NCI-H82 (cell line): ENCODE measurements at regions not wholly inside any gene's neighbourhood (a gene's known extent, or its start where the extent isn't known, plus 50 kb on each side); places are given as distances from the start of the nearest gene placed in this dataset.

ENCODE experiments used
- DNase-seq: peaks from one replicate; lab custom pipeline; 2025; lab: John Stamatoyannopoulos, UW

DNA sequence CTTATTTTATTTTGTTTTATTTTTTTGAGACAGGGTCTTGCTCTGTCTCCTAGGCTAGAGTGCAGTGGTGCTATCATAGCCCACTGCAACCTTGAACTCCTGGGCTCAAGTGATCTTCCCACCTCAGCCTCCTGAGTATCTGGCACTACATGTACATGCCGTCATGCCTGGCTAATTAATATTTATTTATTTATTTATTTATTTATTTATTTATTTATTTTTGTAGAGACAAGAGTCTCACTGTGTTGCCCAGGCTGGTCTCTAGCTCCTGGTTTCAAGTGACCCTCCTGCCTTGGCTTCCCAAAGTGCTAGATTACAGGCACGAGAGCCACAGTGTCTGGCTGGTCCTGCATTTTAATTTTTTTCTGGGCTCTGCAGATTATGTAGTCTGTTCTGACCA is 84.9 kb upstream of the BCOR start:
- no peak for DNase-seq

DNA sequence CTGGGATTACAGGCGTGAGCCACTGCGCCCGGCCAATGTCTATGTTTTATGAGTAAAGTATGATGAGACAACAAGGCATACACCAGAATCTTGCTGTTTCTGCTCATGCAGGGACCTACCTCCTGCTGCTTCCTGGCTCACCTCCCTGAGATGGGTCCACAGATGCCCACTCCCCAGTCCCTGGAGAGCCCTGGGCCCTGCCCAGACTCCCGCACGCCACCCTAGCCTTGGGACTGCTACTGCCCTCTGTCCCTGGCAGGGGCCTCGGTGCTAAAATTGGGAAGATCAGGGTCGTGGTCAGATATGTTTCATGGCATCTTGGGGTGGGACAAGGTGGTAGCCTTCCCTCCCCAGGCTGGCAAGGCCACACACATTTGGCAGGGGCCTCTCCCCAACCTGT is 84.3 kb upstream of the BCOR start:
- no peak for DNase-seq

DNA sequence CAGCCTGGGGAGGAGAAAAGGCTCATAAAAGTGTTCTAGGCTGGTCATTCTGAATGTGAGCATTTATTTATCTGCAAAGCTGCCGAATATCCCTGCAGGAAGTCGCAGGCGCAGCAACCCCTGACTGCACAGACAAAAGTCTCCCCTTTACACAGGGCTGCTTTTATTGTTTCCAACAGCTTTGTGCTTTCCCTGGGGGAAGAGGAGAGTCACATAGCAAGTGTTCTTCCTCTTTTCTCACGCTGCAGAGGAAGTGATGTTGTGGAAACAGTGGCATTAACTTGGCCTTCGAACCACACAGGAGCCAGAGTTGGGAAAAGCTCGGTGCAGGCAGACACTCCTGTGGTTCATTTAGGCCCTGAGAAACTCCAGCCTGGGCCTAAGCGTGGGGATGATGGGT is 81.5 kb upstream of the BCOR start:
- no peak for DNase-seq

DNA sequence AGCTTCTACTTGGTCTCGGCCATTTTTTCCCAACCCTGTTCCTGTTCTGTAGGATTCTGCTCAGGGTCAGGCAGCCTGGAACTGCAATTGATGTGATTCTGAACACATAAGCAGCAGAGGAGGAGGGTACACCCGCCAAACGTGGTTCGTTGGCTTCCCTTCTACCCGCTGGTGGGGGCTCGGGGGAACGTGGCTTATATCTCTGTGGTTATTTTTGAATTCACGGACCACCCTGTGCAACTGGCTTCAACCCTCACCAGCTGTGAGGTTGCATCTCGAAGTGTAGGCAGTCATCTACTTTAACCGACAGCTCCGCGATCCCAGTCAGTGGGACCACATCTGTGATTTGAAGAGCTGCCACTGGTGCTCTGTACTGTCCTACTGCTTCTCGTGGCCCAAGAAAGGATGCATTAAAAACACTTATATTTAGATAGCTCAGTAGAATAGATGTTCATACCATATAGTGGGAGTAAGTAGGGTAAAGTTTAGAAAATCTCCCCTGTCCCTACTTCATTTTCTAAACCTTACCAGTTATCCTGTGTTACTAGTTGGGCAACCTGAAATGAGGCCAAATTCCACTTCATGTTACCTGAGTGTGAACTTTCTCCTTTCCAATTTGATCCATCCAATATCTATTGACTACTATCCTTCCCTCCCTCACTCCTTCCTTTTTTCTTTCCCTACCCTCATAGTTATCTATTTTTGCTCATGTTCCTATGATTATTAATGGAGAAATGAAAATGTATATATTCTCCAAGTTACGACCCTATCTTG is 80.4 kb upstream of the BCOR start:
- DNase-seq, result no peak

DNA sequence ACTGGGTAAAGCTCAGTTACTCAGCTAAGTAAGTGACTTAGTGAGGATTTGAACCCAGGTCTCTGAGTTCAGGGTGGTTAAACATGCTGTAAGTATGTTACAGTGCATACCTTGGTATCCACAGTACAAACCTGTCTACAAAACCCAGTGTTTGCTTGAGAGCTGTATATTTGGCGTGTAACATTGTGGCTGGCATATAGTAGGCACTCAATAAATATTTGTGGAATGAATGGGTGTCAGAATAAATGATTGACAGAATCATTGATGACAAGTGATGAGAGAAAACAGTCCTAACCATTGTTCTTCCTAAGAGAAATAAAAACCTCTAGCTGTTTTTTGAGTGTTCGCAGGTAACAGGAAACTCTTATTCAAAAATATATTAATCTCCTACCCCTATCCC is 79.7 kb upstream of the BCOR start:
- no peak for DNase-seq

DNA sequence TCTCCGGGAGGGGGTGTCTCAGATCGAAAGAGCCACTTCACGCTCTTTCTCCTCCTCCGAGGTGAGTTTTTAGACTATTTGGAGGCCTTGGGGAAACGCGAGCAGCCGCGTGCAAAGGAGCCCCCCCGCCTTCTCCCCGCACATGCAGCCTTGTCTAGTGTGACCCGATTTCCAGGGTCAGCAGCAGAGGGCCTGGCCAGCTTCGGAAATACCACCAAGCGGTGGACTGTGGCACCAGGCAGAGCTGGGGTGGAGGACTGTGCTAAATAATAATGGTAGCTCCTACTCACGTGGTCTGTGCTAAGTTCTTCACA is 79.3 kb upstream of the BCOR start:
- DNase-seq, result no peak

DNA sequence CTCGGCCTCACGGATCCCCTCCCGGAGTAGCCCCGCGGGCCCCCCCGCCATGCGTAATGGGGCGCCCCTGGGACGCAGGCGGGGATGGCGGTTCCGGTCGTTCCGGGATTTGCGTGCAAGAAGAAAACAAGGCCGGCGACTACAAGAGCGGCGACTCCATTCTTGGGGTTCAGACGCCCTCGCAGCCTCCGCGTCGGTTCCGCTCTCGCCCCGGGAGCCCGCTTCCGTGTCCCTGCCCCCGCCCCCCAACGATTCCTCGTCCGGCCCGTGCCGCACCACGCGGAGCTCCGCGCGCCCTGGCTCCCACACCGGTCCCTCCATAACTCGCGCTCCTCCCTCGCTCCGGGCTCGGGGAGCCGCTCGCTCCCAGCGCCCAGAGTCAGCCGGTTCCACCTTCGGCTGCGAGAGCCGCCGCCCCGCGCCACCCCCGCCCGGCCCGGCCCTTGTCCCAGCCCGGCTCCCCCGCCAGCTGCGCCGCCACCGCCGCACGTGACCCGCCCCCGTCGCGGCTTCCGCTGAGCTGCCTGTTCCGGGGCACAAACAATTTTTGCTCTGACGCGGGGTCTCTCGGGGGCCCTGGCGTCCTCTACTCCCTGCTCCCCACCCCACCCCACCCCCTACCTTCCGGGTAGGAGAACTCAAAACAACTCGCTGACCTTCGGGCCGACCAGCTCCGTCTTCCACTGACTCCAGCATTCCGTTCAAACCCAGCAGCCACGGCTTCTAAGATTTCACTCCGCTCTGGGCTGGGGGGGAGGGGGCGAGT is 78.8 kb upstream of the BCOR start:
- peak; percentile 58 for DNase-seq

DNA sequence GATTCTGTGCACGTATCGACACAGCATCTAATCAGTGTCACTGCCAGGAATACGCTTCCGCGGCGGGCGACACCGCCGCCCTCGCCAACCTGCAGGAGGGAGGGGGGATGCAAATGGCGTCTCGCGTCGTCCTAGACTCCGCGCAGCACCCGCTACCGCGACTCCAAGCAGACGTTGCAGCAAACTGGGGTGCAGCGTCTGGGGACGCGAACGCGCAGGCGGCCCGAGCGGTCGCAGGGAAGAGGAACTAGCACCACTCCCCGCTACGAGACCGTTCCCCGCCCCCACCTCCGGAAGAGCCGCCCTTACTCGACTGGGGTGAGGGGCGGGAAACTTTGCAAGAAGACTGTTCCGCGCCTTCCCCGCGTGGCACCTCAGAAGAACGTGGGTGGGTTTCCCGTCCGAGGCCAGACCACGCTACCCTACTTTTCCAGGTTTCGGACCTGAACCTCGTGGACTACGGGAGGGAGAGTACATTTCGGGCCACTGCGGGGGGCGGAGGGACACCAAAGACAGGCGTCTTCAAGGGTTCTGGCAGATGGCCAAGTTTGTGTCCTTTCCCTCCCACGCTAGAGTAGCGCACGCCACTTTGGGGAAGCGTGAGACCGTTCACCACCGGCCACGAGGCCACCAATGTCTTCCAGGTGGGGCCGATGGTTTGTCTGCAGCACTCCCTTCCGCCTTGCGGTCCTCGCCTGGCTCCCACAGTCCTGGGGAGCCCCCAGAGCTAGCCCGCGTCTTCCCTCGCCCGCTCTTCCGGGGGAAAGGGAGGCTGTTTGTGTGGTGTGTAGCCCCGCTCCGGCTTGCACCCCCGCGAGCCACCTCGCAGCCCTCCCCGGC is 78.0 kb upstream of the BCOR start:
- DNase-seq, result peak; percentile 82

DNA sequence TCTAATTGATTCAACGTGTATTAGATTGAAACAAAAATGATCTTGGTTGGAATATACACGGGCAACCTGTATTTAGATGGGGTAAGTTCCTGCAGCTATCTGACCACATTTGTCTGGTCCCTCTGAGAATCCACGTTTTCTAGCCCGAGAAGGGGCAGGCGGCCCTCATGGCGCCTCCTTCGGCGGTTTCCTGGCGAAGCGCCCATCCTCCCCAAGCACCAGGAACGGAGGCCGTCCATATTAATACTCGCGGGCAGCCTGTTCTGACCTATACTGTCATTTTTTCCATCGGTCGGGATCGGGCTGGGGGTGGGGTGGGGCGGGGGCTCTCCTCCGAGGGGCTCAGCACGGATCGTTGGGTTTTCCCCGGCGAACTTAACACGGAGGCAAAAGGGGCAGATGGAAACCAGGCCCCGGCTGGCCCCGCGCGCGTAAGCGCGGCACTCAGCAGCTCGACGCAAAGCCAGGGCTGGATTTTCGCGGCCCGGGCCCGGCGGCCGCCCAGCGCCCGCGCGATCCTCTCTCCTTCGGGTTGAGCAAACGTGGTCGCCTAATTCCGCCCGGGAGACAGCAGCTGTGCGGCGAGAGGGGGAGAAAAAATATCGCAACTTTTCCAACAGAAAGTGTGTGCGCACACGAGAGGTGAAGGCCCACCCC is 77.2 kb upstream of the BCOR start:
- DNase-seq, result peak; percentile 78

DNA sequence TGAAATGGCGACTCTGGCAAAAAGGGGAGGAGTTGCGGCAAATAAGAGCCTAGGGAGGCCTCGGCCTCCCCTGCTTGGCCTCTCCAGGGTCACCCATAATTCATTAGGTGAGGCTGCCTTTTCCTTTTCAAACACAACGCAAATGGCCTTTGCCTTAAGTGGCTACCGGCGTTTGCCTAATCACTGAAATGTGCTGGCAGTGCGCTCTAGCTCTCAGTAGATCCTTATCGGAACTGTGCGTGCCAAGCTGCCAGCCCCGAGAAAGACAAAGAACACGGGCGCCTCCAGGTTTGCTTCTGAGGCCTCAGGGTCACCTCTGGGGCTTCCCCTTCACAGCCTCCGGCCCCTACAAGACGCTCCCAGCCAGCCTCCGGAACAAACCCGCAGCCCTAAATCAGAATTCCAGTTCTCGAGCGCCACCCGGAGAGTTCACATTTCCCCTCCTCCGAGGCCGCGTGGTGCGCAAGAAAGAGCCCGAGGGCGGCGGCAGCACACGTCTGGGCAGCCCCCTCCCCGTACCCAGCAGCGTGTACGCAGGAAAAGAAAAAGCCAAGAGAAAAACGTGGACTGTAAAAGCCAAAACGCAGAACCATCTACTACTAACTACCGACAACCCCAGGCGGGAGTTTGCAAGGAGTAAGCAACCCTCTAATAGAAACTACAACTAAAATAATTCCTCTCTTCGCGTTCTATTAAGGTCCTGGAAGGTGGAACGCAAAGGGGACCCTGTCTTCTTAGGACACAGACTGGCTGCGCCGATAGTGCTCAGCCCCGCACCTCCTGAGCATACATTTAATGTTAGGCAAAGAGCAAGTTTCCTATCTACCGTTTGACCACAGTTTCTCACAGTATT is 76.5 kb upstream of the BCOR start:
- no peak for DNase-seq

DNA sequence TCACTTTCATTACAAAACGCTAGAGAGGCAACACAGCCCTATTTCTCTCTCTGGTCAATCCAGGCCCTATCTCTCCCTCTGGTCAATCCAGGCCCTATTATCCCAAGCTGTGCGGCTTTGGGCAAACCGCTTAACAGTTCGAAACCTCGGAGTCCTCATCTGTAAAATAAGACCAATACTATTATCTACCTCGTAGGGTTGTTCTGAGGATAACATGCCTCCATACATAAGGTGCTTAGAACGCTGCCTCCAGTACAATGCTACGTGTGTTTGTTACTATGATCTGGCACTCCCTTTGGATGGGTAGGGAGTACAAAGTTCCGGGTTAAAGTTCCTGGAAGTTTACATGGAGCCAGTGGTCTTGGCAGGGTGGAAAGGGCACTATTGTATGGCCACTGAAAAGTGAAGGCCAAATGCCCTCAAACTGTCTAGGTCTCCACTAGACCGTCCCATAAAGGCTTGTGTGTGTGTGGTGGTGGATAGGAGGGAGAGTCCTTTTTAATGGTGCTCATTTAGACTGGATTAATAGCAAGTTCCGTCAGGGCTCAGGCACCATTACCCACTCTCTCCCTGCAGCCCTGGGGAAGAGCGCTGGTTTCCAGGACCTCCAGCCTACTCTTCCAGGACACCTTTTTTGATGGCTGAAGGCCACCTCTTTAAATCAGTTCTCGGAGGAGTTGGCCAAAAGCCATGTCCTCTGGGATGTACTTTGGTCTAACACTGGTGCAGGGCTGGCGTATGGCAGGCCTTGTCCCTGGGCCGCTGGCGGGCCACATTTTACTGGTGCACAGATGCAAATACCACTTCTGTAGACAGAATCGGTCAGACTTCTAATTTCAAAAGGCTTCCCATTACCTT is 75.6 kb upstream of the BCOR start:
- no peak for DNase-seq

DNA sequence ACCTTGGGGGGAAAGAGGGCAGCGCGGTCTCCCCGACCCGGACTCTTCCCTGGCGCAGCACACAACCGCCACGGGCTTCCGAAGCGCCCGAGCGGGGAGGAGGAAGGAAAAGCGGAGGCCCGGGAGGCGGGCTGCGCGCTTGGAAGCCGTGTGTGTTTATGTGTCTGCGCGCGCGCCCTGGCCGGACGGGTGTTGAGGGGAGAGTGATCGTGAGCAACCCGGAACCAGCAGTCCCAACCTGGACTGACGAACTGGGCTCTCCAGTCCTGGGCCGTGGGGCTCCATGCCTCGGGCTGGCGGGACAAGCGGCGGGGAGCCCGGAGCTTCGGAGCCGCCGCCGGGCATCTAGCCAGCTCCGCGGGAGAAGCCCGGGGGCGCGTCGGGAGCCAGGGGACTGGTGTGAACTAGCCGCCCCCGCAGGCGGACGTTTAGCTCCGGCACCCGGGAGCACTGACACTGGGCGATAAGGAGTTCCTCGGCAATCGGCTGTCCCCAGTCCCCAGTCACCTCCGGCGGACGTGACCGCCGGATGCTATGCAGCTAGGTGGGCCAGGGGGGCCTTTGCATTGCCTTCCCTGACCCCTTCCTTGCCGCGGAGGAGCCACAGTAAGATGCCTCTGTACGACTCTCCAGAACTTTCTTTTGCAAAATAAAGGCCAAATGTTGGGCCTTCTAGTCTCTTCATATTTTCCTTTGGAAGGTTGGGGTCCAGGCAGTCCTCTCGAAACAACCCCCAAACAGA is 74.8 kb upstream of the BCOR start:
- no peak for DNase-seq

DNA sequence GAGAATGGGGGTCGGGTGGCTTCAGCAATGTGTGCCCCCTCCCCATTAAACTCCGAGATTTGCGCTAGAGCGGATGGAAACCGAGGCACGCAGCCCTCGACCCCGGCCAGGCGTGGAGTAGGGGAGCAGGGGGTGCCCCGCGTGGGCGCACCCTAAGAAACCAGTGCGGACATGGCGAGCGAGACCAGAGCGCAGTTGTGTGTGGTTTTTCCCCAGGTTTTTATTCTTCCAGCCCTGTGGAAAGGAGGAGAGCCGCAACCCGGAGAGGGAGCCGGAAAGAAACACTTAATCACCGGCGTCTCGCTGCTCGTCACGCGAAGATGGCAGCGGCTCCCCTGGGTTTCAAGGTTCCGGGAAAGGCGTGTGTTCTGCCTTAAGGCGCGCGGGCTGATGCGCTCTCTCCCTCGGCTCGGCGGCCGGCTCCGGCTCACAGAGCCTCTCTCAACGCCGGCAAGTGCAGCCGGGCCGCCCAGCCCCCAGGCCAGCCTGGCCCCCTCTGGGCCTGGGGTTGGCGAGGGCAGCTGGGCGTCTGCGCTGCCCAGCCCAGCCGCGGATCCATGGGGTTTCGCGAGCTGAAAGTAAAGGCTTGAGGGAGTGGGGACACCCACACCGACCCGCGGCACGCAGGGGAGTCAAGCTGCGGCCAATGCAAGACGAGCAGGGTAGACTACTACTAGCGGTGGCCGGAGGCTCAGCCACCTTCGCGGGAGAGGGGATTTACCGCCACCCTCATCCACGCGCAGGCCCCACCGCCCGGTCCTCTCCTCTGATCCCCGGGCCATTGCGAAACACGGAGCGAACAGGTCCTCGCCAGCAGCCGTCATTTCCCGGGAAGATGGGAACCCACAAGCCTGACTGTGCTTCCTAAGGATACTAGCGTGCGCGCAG is 74.0 kb upstream of the BCOR start:
- DNase-seq, result peak; percentile 35

DNA sequence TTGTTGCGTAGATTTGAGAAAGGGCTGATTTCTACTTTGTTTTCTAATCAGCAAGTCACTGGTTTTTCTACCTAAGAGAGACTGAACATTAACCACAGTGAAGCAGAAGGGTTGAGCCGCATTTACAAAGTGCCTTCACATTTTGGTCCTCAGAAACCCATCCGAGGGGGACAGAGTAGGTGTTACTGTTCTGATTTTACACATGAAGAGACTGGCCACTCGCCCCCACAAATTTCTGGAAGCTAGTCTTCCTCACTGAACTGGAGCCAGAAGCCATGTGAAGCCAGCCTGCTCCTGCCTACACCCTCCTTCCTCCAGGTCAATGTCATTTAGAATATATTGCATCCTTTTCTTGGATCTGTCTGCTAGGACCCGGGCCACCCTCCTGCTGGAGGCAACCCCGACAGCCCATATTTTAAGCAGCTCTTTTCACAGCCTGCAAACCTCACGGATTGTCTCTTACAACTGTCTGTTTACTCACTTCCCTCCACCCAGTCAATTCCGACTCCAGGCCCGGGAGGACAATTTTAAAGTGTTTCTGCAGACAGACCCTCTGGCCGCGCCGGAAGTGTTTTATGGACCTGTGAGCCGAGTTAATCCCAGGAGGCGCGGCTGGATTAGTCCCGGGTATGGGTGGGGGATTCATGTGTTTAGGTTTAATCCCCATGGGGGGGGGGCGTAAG is 73.2 kb upstream of the BCOR start:
- DNase-seq, result peak; percentile 89

DNA sequence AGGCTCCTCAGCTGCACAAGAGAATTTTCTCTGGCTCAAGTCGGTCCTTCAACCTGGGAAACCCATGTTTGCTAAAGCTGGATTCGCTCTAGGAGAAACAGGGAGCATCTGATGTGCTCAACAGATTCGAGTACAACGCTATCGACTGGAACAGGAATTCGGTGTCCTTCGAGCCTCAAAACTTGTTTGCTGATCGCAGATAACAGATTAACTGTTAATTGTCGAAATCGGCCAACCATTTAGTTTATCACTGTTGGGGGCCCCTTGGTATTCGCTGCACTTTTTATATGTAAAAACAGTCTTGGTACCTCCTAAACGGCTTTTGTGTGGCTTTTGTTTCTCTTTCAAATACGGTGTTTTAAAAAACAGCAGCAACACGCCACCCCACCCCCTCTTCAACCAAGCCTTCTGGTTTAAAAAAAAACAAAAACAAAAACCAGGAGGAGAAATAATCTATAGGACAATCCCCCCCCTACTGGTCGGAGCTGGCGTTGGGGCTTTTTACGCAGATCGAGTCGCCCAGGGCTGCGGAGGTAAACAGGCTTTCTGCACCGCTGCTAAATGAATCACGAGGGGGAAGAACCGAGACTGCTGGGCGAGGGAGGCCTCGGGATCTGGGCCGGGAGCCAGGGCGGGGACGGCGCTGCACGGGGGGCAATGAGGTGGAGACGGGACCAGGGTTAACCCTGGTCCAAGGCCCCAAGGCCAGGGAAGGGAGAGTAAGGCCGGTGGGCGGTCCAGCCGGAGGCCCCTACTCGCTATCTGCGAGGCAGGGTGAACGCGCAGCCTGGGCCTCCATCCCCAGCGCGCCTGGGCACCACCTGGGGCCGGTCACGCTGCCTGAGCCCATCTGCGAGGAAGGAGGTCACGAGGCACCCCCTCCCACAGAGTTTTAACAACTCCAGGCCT is 71.7 kb upstream of the BCOR start:
- DNase-seq, result peak; percentile 80

DNA sequence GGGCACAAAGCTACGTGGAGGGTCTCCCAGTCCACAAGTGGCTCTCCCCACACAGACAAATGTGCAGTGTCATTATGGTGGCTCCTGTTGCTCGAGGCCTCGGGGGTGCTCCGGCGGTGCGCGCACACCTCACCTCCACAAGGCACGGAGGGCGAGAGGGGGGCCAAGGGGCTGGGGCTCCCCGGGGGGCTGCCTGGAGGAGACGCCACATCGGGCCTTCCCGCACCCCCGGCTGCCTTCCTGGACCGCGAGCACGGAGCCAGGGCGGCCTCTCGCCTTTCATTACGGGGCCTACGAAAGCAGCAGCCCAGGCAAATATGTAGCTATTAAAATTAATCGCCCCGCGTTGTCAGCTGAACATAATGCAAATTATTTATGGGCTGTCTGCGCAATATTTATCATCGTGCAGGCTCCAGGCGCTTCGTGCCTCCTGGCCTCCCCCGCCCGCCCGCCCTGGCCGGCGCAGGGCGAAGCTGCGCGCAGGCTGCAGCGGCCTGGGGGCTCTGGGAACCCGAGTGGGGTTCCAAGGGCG is 70.8 kb upstream of the BCOR start:
- no peak for DNase-seq
